ENCODE measurements at regions not wholly inside any gene's neighbourhood (a gene's known extent, or its start where the extent isn't known, plus 50 kb on each side); places are given as distances from the start of the nearest gene placed in this dataset.

DNA sequence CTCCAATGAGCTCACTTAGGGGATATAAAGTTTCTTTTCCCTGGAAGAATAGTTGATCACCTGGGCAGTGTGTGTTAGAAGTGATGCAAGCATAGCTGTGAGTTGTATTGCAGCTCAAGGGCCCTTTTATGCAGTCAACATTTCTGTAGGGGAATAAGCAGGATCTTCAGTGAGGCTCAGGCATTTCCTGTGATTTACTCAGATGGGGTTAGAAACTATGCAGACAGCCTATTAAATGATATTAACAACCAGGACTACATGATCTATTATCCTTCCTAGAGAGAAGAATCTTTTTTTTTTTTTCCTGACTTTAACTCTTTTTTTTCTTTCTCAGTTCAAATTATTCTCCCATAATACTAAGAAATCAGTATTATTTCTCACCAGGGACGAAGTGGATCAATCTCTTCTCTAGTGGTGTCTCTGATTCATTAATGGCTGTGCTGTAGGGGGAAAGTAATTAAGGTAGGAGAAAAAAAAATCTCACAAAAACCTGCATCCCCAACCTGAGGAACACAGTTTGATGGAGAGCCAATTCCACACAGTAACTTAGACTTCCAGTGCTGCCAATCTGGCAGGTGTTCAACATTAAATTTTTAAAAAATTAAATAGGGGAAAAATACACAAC, 126.4 kb upstream of the SLC10A2 start:
- no peak overlapping the region for H3K4me3 ChIP-seq
- no peak overlapping the region for H3K27ac ChIP-seq

DNA sequence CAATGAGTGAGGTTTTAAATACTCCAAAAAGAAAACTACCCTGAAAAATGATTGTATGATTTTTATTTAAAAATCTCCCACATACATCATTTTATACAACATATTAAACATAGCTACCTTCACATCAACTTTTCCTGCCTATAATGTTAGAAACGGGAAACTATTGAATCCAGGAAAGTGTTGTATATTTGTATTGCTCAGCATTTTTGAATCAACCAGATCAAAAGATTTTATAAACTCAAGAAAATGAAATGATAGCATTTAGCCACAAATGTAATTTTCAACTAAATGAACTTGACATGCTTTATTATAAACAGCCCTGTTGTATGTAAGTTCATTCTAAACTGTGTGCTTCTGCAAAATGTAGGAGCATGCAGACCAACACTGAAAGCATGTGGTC, 124.6 kb upstream of the SLC10A2 start:
- Histone ChIP-seq H3K4me3 (no peak overlapping the region), H3K27ac (no peak overlapping the region)

DNA sequence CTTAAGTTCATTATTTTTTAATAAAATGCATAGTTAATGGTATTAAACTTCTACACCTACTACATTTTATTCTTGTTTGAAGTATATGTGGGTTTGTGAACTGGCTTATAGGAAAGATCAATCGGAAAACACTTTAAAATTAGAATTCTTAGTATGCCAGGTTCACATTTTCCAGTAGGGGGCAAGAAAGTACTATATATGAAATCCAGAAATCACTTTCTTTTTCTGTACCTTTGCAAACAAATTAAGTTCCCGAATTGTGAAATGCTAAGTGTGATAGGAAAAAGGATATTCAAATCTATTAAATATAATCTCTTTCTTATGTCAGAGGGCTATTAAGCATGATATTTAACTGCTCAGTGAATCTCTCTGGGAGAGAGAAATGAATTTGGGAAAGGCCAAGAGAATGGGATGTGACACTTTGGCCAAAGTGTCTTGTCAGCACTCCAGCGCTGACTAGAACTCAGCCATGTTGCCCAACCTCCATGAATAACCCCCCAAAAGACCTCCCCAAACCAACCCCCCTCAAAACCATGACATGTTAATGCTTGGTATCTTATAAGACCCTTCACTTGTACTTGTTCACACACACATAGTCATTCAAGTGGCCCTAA, 122.6 kb upstream of the SLC10A2 start:
- no peak overlapping the region for H3K4me3 ChIP-seq
- H3K27ac ChIP-seq, result no peak overlapping the region

DNA sequence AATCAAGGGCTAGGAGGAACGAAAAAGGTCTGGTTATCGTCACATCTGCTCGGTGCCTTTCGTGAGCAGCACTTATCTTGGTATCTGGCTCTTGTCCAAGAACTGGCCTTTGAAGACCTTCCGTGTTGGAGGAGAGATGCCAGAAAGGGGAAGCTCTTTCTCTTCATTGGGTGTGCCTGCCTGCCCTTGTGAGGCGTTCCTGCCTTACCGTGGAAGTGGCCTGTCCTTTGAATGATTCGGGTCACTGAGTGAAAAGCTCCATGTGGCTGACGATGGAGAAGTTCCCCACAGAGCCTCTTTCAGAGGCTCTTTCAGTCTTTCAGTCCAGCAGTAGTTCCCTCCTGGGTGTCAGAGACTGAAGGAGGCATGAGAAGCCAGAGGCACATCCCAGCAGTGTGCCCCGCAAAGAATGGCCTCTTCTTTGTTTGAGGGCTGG, 121.5 kb upstream of the SLC10A2 start:
- Histone ChIP-seq H3K27ac (no peak overlapping the region), H3K4me3 (no peak overlapping the region)

DNA sequence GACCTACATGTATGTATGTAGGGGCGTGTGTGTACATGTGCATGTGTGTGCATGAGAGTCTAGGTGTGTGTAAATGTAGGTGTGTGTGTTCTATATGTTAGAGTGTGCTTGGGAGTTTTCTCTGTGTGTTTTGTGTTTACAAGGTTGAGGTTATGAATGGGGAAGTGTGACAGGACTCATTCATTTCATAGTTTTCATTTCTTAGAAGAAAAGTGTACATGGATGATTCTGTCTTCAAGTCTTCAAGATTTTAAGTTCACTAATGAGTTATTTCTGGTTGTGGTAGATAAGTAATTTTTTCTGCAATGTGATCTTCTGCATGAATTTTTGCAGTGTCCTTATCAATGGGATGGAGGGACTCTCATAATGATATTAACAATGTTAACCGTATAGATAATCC, 118.2 kb upstream of the SLC10A2 start:
- H3K4me3 ChIP-seq, result no peak overlapping the region

DNA sequence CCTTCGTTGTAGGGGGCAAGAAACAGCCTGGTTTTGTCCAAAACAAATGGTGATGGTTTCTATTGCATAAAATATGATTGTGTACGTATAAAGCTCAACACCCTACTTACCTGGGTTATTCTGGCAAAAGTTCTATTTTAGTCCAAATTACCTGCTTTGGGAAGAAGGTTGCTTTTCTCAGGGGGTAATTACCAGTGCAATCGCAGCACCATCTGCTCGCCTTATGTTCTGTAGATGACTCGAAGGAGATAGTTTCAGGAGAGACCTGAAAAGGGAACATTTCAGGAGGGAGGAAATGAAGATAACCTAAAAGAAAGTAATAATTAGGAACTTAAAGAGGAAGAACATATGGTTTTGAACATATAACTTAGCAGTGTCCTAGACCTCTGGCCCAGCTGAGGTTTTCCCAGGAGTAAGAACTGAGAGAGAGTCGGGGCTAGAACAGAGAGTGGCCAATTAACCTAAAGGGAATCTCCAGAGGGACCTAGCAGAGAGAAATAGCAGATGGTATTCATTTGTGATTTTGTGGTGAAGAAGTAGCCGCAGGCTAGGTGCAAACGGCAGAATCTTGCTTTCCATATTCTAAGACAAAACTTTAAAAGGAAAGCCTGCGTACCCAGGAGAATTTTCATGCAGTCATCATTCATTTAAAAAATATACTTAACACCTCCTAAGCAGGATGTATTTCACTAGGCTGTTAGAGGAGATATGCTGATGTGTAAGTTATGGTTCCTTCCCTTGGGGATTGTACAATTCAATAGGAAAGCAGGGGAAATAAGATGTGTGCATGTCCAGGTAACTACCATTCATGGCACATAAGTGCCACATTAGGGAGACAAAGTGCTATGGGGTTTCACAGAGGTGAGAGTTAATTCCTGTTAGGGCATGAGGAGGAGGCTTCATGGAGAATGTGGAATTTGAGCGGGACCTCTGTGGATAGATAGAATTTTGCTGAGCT, 113.0 kb upstream of the SLC10A2 start:
- Histone ChIP-seq H3K4me3 (no peak overlapping the region), H3K27ac (no peak overlapping the region)

More for the DNA sequence above, 118.2 kb upstream of the SLC10A2 start:
- no peak overlapping the region for H3K27ac ChIP-seq

DNA sequence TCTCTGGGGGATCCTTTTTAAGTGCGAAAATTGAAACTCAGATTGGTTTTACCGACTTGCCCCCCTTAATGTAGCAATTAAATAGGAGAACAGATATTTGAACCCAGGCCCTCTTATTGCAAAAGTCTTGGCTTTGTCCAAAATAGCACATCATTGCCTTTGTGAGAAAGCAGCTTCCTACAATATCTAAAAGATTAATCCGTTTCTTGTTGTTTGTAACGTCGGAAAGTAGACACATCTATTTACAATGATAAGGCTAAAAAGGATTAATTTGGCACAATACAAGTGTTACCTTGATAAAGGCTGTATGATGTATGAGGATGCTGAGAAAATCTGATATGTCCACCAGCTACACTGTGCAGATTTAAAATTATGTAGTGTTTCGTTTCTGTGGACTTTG, 108.7 kb upstream of the SLC10A2 start:
- no peak overlapping the region for H3K27ac ChIP-seq
- no peak overlapping the region for H3K4me3 ChIP-seq

DNA sequence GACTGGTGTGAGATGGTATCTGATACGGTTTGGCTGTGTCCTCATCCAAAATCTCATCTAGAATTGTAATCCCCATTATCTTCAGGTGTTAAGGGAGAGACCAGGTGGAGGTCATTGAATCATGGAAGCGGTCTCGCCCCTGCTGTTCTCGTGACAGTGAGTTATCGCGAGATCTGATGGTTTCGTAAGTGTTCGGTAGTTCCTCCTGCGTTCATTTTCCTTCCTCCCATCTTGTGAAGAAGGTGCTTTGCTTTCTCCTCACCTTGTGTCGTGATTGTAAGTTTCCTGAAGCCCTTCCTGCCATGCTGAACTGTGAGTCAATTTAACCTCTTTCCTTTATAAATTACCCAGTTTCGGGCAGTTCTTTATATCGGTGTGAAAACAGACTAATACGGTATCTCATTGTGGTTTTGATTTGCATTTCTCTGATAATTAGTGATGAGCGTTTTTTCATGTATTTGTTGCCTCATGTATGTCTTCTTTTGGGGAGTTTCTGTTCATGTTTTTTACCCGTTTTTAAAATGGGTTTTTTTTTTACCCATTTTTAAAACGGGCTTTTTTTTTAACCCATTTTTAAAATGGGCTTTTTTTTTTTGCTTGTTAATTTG, 102.8 kb upstream of the SLC10A2 start:
- Histone ChIP-seq H3K27ac (no peak overlapping the region), H3K4me3 (no peak overlapping the region)

DNA sequence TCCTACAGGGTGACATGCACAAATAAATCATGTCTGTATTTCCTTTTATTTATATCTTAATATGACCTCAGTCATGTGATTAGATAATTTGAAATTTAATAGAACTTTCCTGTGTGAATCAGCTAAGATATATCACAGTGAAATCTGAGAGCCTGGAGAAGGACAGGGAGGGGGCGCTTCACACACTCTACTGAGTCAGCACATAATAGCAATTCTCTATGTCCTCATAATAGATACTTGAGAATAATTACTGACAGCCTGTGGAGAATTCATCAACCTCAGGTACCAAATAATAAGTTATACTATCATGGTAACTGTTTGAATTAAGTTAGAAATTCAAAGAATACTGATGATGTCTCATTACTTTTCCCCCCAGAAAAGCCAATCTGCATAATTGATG, 98.0 kb upstream of the SLC10A2 start:
- H3K27ac ChIP-seq, result no peak overlapping the region

DNA sequence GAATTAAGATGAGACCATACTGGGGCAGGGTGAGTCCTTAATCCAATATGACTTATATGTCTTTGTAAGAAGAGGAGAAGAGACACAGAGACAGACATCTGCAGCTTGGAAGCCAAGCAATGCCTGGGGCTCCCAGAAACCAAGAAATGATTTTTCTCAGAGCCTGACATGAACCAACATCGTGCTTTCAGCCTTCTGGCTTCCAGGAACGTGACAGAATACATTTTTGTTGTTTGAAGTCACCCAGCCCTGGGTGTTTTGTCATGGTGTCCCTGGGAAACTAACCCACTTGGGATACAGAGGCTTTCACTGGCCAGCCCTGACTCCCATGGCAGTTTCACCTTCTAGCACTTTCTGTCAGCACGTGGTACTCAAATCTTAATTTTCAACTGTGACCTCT, 95.3 kb upstream of the SLC10A2 start:
- Histone ChIP-seq H3K27ac (no peak overlapping the region), H3K4me3 (no peak overlapping the region)

More for the DNA sequence above, 98.0 kb upstream of the SLC10A2 start:
- no peak overlapping the region for H3K4me3 ChIP-seq

DNA sequence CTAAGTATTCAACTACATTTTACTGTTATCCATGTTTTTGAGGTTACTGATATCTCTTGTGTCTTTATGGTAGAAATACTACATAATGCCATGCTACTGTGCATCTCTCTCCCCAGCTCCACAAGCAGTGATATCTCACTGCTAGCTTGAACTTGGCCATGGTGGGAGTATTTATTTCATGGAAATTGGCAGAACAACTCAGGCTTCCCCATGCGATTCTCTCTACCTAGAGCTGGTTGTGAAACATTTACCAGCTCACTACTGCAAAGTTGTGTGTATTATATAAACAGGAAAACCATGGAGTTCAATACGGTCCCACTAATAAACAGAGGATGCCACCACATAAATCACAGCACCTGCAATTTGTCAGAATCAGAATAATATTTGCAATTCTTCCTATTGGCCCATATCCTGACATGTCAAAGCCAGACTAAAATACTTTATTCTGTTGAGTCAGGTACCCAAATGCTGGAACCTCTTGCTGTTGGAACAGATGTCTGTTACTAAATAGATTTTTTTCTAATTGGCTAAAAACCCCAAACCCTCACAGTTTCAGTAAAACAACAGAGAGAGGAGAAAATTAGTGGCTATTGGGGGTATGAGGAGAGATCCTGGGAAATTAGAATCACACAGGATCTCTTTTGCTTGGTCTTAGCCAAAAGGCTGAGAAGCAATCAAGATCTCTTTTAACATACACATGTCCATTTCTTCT, 91.4 kb upstream of the SLC10A2 start:
- Histone ChIP-seq H3K4me3 (no peak overlapping the region), H3K27ac (no peak overlapping the region)

DNA sequence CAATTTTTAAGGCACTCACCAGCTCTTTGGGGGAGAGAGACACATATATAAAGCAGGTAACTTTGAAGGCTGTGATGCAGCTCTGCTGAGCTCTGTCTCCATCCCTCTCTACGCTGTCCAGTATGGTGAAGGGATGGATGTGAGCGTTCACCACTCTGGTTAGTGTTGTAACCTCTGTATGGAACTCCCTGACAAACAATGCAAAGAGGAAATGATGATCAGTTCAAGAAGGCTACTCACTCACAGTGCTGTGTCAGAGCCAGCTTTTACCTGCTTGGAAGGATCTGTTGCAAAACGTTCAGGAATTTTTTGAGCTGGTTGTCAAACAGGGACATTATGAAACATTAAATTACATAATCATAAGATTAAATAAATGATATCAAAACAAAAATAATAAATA, 90.8 kb upstream of the SLC10A2 start:
- H3K4me3 ChIP-seq, result no peak overlapping the region
- no peak overlapping the region for H3K27ac ChIP-seq

DNA sequence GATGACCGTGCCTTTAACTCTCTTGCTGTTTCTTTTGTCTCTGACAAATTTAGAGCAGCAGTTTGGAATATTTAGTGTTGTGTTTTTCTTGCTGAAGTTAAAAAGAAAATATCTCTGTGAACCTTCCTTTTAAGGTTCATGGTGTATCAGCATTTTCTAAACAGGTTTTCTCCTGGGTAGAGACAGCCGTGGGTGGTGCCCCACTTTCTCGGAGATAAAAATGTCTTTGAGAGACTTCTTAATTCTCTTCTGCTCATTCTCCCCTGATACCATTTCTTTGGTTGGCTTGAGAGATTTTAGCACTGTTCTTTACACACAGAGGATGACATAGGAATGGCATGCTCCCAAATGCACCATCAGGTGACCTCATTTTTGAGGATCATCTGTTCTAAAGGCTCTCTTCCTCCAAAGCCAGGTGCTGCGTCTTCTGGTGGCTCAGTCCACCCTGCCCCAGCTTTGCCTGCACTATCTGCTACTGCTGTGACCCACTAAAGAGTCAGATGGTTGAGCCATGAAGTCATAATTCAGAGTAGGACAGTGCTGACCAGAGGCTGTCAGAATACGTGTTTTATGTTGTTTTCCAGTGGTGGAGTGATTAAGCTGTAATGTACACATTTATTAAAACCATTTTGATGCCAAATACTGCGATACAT, 90.3 kb upstream of the SLC10A2 start:
- no peak overlapping the region for H3K4me3 ChIP-seq
- no peak overlapping the region for H3K27ac ChIP-seq

DNA sequence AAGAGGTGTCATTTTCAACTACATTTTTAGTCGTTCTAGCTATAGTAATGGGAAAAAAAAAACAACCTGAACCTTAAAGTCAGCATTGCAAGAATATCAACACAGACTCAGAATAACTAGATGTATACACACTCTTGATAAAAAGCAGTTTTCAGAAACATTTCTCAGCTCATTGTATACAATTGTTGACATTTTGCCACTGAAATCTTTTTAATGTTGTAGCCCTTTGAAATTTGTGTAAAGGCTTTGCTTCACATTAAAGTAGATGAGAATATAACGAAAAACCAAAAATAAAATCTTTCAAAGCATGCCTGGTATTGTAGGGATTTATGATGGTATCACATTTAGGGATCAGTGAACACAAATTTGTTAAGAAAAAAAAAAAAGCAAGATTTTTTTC, 87.2 kb upstream of the SLC10A2 start:
- Histone ChIP-seq H3K27ac (no peak overlapping the region), H3K4me3 (no peak overlapping the region)

DNA sequence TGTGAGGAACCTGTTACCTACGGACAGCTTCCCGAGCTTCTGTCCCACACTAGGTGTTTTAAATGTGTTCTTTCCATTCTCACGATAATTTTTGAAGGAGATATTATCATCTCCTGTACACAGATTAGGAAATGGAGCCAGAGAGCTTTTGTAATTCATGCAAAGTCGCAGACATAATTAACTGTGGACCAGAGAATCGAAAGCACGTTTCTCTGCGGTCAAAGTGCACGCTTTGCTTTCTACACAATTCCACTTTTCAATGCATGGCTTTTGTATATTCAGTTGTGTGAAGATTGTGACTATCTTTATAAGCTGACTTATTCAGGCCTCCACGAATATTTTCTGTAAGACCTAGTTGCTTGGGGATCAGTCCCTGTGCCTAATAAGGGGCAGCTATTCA, 81.7 kb upstream of the SLC10A2 start:
- no peak overlapping the region for H3K27ac ChIP-seq
- no peak overlapping the region for H3K4me3 ChIP-seq

DNA sequence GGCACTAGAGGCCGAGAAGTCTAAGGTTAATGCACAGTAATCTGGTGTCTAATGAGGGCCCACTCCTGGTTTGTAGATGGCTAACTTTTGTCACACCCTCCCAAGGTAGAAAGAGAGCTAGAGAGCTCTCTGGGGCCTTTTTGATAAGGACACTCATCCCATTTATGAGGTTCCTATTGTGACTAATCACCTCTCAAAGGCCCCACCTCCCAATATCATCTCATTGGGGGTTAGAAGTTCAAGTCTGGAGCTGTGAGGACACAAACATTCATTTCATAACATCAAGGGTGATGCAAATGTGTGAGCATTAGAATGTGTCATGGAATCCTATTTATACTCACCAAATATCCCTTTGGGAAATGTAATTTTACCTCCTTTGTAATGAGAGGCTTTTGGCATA, 79.2 kb upstream of the SLC10A2 start:
- H3K27ac ChIP-seq, result no peak overlapping the region
- no peak overlapping the region for H3K4me3 ChIP-seq

DNA sequence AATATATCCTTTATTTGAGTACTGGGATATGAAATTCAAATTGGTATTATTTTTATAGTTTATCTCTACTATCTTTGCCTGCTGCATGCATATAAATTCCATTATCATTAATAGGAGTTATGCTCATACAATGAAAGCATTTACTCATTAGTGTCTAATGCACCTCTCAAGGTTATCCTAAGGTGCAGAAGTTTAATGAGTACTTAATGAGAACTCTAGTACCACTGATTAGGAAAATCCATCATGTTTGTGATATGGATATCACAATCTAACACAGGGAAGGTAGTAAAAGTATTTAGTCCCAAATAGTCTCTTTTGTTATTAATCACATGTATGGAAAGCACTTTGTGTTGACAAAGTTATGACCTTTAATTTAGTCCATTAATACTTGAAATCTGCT, 77.2 kb upstream of the SLC10A2 start:
- Histone ChIP-seq H3K27ac (no peak overlapping the region), H3K4me3 (no peak overlapping the region)

DNA sequence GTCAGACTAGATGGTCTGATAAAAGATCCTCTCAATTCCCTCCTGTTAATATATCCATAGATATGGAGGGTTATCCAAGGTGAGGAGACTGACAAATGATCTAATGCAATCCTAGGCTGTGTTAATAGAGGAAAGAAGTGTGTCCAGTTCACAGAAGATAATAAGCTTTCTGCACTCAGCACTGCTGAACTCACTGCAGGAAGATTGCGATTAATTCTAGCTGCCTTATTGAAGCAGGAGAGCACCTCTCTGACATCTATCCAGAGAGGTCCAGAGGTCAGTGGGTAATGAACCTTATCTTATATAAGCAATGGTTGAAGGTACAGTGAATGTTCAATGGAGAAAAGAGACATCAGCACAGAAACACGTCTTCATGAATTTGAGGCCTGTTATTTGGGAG, 75.9 kb upstream of the SLC10A2 start:
- Histone ChIP-seq H3K27ac (no peak overlapping the region), H3K4me3 (no peak overlapping the region)

DNA sequence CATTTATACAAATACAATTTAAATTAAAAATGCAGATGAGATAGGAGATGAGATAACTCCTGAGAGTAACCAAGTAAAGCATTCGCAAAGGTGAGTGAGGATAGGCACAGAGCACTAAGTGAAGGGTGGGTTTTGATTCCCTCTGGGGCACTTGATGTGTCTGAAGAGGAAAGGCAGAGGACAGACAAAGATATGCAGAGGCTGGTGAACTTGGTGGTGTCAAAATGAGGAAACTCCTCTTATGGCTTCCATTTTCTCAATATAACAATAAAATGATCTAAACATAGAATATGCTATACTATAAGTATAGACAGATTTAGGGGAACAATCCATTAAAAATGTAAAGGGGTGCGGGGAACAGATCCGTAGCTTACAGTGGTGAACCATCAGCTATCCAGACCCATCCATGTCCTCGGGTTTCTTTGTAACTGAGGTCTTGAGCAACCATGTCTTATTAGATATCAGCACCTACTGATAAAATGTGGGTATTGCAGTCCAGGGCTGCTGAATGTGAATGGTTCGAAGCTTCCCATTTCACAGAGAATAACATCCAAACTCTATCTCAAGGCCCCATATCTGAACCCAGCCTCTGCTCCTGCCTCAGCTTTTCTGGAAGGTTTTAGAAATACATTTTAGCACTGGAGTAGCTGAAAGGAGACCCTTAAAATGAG, 73.9 kb upstream of the SLC10A2 start:
- Histone ChIP-seq H3K4me3 (no peak overlapping the region), H3K27ac (no peak overlapping the region)
